ENCODE measurements at regions not wholly inside any gene's neighbourhood (a gene's known extent, or its start where the extent isn't known, plus 50 kb on each side); places are given as distances from the start of the nearest gene placed in this dataset.

- TF ChIP-seq REST (IDR thresholded peaks at IDR 0.05; ENCODE audit: insufficient replicate concordance, low read depth) (no peak), CTCF (IDR thresholded peaks at IDR 0.05; ENCODE audit: insufficient read depth, low read length) (no peak), SPI1 (IDR thresholded peaks at IDR 0.05; ENCODE audit: borderline replicate concordance, low read depth) (no peak), POLR2AphosphoS5 (IDR thresholded peaks at IDR 0.05; ENCODE audit: low read depth) (no peak), GABPA (IDR thresholded peaks at IDR 0.05; ENCODE audit: low read depth) (no peak)
These were observed 72.5 kb downstream of the TM2D3 start for GRCh38 chr15:101579631-101580163.

All from HL-60 (cell line).